Sigmoid colon (tissue), 6 donors: ENCODE measurements at regions not wholly inside any gene's neighbourhood (a gene's known extent, or its start where the extent isn't known, plus 50 kb on each side); places are given as distances from the start of the nearest gene placed in this dataset.

ENCODE experiments used
- DNase-seq: peaks from one replicate; pipeline ENCODE4 v3.0.0-alpha.2; 2019
- H3K27ac ChIP-seq, 4 donors: fragments of 200-600 bp; sonication (generic); one replicate each; pipeline ENCODE4 v1.5.1; 2016 to 2019; ENCODE audit warnings: mild to moderate bottlenecking in 1 of 4
- H3K27me3 ChIP-seq, 3 donors: fragments of 200-600 bp; sonication (generic); one replicate each; pipeline ENCODE4 v1.5.1; 2019; ENCODE audit warnings: mild to moderate bottlenecking in 1 of 3
- H3K36me3 ChIP-seq, 4 donors: fragments of 200-600 bp; sonication (generic); one replicate each; pipeline ENCODE4 v1.5.1; 2016 to 2019
- H3K4me1 ChIP-seq, 4 donors: fragments of 200-600 bp; sonication (generic); one replicate each; pipeline ENCODE4 v1.5.1; 2017 to 2019
- H3K4me3 ChIP-seq, 4 donors: fragments of 200-600 bp; sonication (generic); one replicate each; pipeline ENCODE4 v1.5.1; 2017 to 2019; ENCODE audit warnings: mild to moderate bottlenecking in 2 of 4, moderate library complexity in 1 of 4
- H3K9me3 ChIP-seq, 4 donors: fragments of 200-600 bp in 3 of 4; sonication (generic) in 3 of 4; one replicate each; pipeline versions ENCODE4 v1.5.1 to v1.6.1; 2013 to 2019
- EP300 ChIP-seq, 4 donors: sonication (generic); formaldehyde crosslinking; IDR thresholded peaks; one replicate each; pipeline ENCODE4 v1.6.1; 2017; ENCODE audit warnings: antibody characterized with exemption in 4 of 4
- POLR2A ChIP-seq, 2 donors: fragments of 450-650 bp; IDR thresholded peaks; one replicate each; pipeline ENCODE4 v1.6.1; 2016; ENCODE audit warnings: antibody characterized with exemption in 2 of 2, mild to moderate bottlenecking in 2 of 2, moderate library complexity in 2 of 2
- POLR2AphosphoS5 ChIP-seq, 4 donors: sonication (generic); formaldehyde crosslinking; IDR thresholded peaks; one replicate each; pipeline ENCODE4 v1.6.1; 2017; ENCODE audit warnings: antibody characterized with exemption in 4 of 4
- WGBS, 2 donors: extraction: QIAGEN DNeasy Blood & Tissue Kit; methylation state at CpG; one replicate each; pipeline ENCODE4 v1.1.7; 2013; 5-methylcytosine and 5-hydroxymethylcytosine counted together
- intact Hi-C: fragments of 100-400 bp; cut with DNase I; formaldehyde crosslinking; loops from one replicate; pipeline ENCODE4 v1.15.1; 2023
- TF ChIP-seq, protein P1 (sequence below), 4 experiments: fragments of 450-650 bp in 3 of 4; fragments of 200-600 bp in 1 of 4; IDR thresholded peaks; one replicate each; pipeline ENCODE4 v1.5.1; 2016 to 2019; ENCODE audit warnings: antibody characterized with exemption in 4 of 4, mild to moderate bottlenecking in 3 of 4, moderate library complexity in 2 of 4
- donor health status: healthy with polysubstance abuse.
- donor health status: healthy.

DNA sequence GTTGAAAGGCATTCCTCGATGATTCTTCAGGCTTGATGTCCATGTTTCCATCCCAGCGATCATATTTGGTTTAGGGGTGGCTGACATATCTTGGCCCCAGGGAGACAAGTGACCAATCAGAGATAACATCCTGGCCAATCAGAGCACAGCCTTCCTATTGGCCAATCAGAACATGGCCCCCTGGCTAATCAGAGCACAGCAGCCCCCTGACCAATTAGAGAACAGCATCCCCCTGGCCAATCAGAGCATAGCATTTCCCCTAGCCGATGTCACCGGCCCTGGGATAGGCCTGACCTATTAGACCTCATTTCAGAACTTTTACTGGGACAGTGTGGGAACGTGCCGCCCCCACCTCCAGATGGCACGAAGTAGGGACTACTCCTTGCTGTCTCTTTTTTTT lies 182.2 kb downstream of the AACS start:
- H3K4me1 ChIP-seq = peaks cover 0 to 3% (median 0%) of the 10 kb centered on the region in 4 donors
- H3K27ac ChIP-seq = no peak overlapping the region
- H3K4me3 ChIP-seq = no peak overlapping the region
- intact Hi-C loops = no loop called here
- TF ChIP-seq EP300 (IDR thresholded peaks at IDR 0.05) (no peak), POLR2A (IDR thresholded peaks at IDR 0.05) (no peak), POLR2AphosphoS5 (IDR thresholded peaks at IDR 0.05) (no peak)
- TF ChIP-seq, protein P1, sequence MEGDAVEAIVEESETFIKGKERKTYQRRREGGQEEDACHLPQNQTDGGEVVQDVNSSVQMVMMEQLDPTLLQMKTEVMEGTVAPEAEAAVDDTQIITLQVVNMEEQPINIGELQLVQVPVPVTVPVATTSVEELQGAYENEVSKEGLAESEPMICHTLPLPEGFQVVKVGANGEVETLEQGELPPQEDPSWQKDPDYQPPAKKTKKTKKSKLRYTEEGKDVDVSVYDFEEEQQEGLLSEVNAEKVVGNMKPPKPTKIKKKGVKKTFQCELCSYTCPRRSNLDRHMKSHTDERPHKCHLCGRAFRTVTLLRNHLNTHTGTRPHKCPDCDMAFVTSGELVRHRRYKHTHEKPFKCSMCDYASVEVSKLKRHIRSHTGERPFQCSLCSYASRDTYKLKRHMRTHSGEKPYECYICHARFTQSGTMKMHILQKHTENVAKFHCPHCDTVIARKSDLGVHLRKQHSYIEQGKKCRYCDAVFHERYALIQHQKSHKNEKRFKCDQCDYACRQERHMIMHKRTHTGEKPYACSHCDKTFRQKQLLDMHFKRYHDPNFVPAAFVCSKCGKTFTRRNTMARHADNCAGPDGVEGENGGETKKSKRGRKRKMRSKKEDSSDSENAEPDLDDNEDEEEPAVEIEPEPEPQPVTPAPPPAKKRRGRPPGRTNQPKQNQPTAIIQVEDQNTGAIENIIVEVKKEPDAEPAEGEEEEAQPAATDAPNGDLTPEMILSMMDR (IDR thresholded peaks at IDR 0.05) = no peak
- no peaks in the 10 kb centered on the region for H3K9me3 ChIP-seq
- H3K27me3 ChIP-seq = peaks cover 0 to 50% (median 8%) of the 10 kb centered on the region in 3 donors
- WGBS, 2 donors = 92 to 93% methylated on average over 7 of the region's 7 CpGs
- H3K36me3 ChIP-seq = no peaks in the 10 kb centered on the region
- no peak for DNase-seq

DNA sequence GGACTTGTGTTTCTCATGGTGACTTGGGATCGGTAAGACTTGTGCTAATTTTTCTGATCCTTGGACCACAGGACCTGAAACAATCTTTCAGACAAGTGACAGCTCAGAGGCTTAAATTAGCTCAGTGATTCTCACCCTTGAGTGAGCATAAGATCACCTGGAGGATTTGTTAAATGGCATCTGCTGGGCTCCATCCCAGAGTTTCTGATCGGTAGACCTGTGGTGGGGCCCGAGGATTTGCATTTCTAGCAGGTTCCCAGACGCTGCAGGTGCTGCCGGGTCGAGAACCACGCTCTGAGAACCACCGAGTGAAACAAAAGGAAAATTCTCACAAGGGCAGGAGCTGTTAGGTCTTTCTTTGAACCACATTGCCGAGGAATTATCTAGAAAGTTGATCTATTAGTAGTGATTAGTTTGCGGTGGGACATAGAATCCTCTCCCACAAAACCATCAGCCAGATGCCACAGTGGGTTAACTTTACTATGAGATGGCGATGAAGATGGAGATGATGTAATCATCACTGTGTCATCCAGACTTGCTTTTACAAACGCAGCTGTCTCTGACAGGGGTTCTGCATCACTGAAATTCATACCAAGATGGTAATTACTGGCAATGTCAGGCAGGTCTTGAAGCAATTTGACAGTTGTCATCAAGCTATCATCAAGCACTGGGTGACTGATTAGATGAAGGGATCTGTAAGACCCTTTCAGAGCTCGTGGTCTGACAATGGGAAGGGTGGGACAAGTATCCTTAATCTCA lies 184.0 kb downstream of the AACS start:
- no peaks in the 10 kb centered on the region for H3K36me3 ChIP-seq
- WGBS, 2 donors = 74 to 76% methylated on average over 13 of the region's 13 CpGs
- TF ChIP-seq, protein P1 (IDR thresholded peaks at IDR 0.05) = no peak
- TF ChIP-seq EP300 (IDR thresholded peaks at IDR 0.05) (no peak), POLR2A (IDR thresholded peaks at IDR 0.05) (no peak), POLR2AphosphoS5 (IDR thresholded peaks at IDR 0.05) (no peak)

DNA sequence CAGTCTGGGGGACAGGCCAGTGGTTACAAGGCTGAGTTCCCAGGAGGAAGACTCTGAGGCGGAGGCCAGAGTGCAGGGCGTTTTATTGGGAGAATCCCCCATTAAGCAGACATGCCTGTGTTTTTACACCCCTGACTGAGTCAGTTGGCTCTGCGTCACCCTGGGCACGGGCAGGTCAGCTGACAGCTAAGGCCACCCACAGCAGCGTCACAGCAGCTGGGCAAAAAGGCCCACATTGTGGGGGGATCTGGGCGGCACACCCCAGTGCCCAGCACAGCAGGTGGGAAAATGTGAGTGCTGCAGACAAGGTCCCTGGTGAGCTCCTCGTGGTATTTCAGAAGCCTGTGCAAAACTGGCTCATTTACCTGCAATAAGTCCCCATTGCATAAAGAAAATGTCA lies 184.7 kb downstream of the AACS start:
- H3K27ac ChIP-seq = no peak overlapping the region
- H3K4me3 ChIP-seq = no peak overlapping the region
- TF ChIP-seq POLR2AphosphoS5 (IDR thresholded peaks at IDR 0.05) (no peak), EP300 (IDR thresholded peaks at IDR 0.05) (no peak), POLR2A (IDR thresholded peaks at IDR 0.05) (no peak)
- TF ChIP-seq, protein P1 (IDR thresholded peaks at IDR 0.05) = no peak
- DNase-seq = no peak
- WGBS, 2 donors = 60 to 64% methylated on average over 7 of the region's 7 CpGs
- H3K9me3 ChIP-seq = no peaks in the 10 kb centered on the region
- H3K4me1 ChIP-seq = peaks cover 0 to 3% (median 0%) of the 10 kb centered on the region in 4 donors
- no peaks in the 10 kb centered on the region for H3K36me3 ChIP-seq
- intact Hi-C loops = no loop called here
- H3K27me3 ChIP-seq = peaks cover 0 to 42% (median 8%) of the 10 kb centered on the region in 3 donors

More for the DNA sequence above, 184.0 kb downstream of the AACS start:
- H3K27ac ChIP-seq = no peak overlapping the region
- intact Hi-C loops = no loop called here
- no peak for DNase-seq
- peaks cover 0 to 49% (median 8%) of the 10 kb centered on the region in 3 donors for H3K27me3 ChIP-seq
- no peaks in the 10 kb centered on the region for H3K9me3 ChIP-seq
- no peak overlapping the region for H3K4me3 ChIP-seq
- peaks cover 0 to 3% (median 0%) of the 10 kb centered on the region in 4 donors for H3K4me1 ChIP-seq

DNA sequence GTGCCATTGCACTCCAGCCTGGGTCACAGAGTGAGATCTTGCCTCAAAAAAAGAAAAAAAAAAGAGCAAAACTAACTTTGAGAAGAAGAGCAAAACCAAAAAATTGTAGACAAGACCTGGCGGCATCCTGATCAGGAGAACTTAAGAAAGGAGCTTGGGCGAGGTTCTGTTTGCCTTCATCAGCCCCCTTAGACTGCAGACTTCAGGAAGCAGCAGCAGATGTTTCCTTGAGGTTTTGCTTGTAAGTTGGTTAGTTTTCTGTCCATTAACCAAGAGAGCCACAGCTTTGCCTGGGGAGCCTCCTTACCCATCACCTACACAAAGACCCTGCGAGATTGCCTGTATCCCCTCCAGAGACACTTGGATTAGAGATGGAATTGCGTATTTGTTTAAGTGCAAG lies 189.0 kb downstream of the AACS start:
- 59 to 78% methylated on average over 4 of the region's 4 CpGs for WGBS, 2 donors
- DNase-seq = no peak
- intact Hi-C loops = no loop called here

More for the DNA sequence above, 189.0 kb downstream of the AACS start:
- Histone ChIP-seq H3K4me1 (no peaks in the 10 kb centered on the region), H3K27ac (no peak overlapping the region), H3K27me3 (peaks cover 0 to 10% (median 0%) of the 10 kb centered on the region in 3 donors), H3K9me3 (no peaks in the 10 kb centered on the region), H3K4me3 (no peak overlapping the region), H3K36me3 (no peaks in the 10 kb centered on the region)
- TF ChIP-seq POLR2A (IDR thresholded peaks at IDR 0.05) (no peak), EP300 (IDR thresholded peaks at IDR 0.05) (no peak), POLR2AphosphoS5 (IDR thresholded peaks at IDR 0.05) (no peak)
- TF ChIP-seq, protein P1 (IDR thresholded peaks at IDR 0.05) = no peak
